ENCODE measurements at regions not wholly inside any gene's neighbourhood (a gene's known extent, or its start where the extent isn't known, plus 50 kb on each side); places are given as distances from the start of the nearest gene placed in this dataset.
"Not testable (repeated sequence)": the region's sequence is repeated elsewhere in the genome, so short reads cannot be mapped to it uniquely, and the experiment has no call there.

DNA sequence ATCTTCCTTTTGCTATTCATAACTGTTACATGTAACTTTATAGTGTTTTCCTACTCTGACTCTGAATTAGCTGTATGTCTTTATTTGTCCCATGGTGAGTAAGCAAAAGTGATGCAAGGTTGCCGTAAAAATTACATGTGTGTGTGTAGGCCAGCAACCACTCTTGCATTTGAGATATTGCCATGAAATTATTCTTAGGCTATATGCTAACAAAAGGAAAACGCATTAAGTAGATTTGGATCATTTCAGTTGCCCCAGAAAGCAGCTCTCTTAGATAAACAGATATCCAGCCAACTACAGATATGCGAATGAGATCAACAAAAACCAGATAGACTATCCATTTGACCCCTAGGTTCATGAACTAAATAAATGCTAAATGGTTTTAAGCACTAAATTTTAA, 73.6 kb downstream of the CYLC2 start:
- DNase-seq = no peak

DNA sequence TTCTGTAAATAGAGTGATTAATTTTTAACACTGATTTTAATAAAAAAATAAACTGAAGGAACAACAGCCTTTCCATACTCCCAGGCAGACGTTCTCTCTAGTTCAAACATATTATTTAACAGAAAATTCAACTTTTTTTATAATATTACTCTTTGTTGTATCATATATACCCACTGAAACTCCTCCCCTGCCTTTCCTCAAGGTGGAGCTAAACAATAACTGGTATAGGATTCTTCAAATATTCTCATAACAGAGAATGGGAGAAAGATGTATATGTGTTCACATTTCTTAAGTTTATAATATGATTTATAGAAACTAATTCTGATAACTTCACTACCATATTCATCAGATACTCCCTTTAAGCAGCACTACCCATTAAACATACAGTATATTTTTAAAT, 83.4 kb downstream of the CYLC2 start:
- DNase-seq = no peak

DNA sequence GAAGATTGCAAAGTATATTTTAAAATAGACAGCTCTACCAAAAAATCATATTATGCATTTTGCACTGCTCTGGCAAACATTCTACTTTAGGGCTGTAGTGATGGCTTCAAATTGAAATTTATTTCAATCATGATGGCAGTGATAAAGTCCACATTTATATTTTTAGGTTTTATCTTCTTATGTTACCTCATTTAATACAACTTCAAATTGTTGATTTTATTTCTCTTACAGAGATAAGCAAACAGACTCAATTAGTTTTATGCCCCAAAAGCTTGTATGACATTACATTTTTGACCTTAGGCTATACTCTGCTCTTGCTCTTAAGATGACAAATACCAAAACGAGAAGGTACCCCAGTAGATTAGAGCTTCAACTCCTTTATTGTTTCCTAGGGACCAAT, 87.4 kb downstream of the CYLC2 start:
- DNase-seq = no peak

DNA sequence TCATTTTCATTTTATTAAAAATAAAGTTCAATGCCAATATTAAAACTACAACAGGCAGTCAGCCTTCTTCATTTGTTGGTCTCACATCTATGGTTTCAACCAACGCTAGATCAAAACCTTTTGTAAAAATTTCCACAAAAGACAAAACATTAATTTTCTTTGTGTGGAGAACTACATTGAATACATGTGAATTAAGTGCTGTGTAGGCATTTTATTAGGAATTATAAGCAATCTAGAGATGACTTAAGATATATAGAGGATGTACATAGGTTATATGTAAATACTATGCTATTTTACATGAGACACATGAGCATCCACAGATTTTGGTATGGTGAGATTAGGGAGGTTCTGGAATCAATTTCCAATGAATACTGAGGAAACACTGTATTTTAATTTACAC, 94.2 kb downstream of the CYLC2 start:
- no peak for DNase-seq

DNA sequence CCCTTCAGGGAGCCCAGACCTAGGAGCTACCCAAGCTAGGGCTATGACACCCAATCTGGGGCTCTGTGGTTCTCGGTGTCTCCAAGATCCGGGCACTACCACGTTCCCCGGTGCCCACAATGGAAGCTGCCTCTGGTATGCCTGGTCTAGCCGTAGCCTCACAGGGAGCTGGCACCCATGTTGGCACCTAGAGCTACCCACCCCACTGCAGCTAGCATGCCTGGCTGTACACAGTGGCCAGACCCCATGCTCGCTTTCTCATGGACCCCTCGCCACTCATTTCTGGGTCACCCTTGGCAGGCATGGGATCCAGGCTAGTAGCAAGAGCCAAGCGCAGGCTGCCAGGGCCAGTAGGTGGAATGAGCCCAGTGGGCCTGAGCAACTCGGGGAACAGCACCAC, 109.0 kb downstream of the CYLC2 start:
- no peak for DNase-seq

DNA sequence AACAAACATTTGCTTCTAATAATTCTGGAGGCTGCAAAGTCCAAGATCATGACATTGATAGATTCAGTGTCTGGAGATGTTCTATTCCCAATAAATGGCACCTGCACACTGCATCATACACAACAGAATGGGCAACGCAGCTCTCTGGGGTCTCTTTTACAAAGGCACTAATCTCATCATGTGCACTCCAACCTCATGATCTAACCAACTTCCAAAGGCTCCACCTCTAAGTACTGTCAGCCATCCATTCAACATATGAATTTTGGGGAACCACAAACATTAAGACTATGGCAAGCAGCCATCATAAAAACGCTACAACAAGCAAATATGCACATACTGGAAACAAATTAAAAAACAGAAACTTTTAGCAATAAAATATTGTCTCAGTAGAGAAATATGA, 121.1 kb downstream of the CYLC2 start:
- no peak for DNase-seq

DNA sequence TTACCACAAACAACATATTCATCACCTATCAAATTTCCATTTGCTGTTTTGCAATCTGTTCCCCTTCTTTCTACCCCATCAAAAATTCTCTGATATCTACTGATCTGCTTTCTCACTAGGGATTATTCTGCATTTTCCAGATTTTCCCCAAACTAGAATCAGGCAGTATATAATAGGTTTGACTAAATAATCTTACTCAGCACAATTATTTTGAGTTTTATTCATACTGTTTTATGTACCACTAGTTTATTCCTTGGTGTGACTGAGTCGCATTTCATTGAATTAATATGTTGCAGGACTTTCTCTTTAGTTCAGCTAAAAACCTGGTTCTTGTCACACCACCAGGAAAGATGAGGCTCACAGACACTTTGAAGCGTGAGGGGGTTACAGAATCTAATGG, 131.4 kb downstream of the CYLC2 start:
- no peak for DNase-seq

DNA sequence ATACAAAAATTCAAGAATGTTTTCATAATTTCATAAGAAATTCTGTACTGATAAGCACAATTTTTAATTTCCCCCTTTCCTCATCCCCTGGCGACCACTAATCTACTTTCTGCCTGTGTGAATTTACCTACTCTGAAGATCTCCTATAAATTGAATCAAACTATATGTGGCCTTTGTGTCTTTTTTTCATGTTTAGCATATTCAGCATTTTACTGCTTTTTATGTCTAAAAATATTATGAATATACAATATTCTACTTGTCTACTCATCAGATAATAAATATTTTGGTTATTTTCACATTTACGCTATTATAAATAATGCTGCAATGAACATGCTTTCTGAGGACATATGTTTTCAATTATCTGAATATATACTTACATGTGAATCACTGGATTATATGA, 144.8 kb downstream of the CYLC2 start:
- no peak for DNase-seq

DNA sequence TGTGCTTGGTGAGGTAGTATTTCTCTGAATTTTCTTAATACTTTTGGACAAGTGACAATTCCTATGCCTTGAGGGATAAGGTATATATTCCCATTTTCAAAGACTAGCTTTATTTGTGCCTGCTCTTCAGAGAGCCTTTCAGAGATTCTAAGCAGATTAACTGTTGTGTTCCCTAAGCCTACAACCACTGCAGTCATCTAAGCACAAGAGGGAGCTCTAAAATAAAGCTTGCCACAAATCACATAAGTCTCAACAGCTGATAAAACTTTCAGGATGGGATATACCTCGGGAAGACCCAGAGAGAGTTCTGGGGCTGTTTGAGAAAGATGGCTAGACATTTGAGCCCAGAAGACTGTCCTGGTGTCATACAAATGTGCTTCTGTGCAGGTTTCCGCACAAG, 157.3 kb downstream of the CYLC2 start:
- no peak for DNase-seq

DNA sequence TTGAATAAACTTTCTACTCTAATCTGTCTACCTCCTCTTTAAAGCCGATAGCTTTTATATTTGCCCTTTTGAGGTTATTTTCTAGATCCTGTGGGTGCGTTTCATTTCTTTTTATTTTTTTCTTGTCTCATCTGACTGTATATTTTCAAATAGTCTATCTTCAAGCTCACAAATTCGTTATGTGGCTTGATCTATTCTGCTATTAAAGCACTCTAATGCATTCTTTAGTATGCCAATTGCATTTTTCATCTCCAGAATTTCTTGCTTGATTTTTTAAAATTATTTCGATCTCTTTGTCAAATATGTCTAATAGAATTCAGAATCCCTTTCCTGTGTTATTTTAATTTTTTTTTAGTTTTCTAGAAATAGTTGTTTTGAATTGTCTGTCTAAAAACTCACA, 172.4 kb downstream of the CYLC2 start:
- no peak for DNase-seq

DNA sequence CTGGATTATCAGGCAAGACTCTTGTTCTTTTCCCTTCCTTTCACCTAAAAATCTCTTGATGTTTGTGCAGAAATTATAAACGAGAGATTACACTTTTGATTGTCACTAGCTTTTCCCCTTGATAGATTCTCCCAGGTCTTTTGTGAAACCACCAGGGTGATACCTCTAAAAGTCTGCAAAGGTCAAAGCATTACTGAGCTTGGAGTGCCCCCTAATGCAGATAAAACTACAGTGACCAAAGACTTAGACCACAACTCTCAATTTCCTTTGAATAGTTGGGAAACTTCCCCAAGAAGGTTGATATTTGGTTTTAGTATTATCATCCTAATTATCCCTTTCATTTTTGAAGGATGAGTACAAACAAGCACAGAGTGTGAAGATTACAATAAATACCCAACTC, 173.1 kb downstream of the CYLC2 start:
- no peak for DNase-seq

DNA sequence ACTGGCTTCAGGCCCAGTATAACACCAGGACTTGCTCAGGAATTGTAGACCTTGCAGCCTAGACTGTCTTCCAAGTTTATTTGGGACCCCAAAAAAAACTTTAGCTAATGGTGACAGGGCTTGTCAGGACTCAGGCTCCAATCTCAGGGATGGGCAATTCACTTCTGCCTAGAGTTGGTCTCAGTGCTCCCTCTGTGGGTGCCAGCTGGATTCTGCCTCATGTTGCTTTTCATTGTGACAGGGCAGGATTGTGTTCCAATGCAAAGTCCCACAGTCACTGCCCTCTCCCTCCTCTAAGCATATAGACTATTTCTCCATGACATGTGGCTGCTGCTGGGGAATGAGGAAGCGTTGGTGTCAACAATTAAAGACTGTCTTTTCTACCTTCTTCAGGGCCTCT, 174.7 kb downstream of the CYLC2 start:
- DNase-seq = no peak

DNA sequence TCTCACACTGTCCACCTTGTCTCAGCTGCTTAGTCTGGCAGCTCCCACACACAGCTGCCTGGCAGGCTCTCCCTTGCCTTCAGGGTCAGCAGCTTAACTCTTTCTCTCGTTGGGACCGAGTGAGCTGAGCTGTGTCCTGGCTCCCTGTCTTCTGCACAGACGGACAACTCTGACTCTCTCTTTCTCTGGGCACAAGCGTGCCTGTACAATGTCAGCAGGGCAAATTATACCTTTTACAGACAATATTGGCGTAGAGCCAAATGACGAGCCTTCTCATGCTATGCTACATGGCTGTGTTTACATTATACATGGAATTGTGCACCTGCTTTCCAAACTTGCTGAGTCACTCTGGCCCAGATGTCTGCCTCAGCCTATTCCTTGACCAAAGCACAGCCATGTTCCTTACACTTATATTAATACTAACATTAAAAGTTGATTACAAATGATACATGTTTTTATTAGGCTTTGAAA, 188.6 kb downstream of the CYLC2 start:
- DNase-seq = no peak

DNA sequence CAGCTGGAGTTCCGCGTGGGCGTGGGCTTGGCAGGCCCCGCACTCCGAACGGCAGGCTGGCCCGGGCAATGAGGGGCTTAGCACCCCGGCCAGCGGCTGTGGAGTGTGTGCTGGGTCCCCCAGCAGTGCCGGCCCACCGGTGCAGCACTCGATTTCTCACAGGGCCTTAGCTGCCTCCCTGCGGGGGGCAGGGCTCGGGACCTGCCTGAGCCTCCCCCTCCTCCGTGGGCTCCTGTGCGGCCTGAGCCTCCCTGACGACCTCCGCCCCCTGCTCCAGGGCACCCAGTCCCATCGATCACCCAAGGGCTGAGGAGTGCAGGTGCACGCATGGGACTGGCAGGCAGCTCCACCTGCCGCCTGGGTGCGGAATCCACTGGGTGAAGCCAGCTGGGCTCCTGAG, 191.8 kb downstream of the CYLC2 start:
- DNase-seq = no peak

DNA sequence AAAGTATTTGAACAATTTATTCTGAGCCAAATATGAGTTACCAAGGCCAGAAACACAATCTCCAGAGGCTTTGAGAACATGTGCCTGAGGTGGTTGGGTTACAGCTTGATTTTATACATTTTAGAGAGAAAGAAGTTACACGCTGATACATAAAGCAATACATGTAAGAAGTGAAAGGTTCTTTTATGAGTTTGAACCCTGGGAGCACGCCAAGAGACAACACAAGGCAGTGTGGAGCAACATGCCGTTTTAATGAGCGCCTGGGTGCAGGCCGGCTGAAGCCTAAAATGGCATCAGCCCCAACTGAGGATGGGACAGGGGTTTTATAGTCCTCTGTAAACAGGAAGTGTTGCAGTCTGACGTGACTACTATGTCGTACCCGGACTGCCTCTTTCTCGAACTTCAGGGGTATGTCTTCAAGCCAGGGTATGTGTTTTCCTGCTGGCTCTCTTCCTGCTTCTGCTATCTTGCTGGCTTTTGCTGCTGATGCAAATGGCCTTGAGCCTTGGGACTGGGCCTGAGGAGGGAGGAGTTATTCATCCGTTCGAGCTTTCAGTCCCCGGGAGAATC, 193.7 kb downstream of the CYLC2 start:
- DNase-seq = no peak

DNA sequence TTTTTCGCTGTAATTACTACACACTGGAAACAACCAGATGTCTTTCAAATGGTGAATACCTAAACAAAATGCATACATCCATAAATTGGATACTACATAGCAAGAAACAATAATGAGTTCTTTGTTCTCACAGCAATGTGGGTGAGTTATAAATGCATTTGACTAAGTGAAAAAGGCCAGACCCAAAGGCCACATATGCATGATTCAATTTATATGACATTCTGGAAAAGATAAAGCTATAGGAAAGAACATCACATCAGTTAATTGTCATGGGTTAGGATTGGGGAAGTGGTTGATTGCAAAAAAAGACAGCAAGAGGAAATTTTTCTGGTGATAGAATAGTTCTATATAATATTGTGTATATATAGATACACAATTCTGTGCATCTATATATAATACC, 198.9 kb downstream of the CYLC2 start:
- DNase-seq = no peak

DNA sequence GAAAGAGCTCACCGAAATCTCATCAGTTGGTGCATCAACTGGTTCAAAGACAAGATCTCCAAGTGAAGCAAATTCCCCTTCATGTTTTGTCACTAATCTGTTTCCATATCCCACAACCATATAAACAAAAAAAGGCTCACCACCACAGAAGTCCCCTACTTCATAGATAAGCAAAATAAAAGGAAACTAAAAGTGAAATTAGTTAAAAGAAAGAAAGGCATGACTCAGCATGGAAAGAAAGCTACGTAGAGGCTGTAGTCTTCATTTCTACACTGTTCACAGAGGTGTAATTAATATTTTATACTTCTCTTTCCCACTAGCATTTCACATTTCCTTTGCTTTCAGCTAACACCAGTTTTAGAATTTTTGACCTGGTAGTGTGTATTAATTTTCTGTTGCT, 208.0 kb downstream of the CYLC2 start:
- DNase-seq = no peak

DNA sequence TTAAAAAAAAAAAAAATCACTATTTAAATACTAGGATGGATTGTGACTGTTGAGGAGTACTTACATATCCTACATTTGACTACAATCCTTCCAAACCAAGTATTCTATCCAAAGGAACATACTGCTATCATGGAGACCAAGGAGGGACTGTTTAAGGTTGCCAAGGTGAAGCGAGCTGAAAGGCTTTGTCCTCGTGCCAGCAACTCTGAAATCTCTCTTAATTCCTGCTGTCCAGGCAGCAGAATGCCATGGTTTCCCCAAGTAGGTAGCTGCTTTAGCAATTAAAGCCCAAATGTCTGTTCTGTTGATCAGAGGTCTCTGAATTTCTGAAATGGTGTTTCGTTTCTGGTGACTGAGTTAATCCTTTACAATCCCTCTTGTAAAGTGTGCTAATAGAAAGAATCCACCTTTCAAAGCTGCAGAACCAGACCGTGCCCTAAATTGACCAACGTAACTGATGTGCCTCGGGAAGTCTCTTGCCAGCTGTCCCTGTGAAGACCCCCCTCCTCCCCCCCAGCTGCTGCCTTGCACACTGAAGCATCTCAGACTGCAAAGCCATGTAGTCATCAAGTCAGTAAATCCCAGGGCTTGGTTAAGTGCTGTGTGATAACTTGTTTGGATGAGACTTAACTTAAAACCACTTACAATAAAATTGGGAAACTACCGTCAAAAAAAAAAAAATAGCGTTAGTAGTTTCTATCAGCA, 210.9 kb downstream of the CYLC2 start:
- DNase-seq = not testable (repeated sequence)

DNA sequence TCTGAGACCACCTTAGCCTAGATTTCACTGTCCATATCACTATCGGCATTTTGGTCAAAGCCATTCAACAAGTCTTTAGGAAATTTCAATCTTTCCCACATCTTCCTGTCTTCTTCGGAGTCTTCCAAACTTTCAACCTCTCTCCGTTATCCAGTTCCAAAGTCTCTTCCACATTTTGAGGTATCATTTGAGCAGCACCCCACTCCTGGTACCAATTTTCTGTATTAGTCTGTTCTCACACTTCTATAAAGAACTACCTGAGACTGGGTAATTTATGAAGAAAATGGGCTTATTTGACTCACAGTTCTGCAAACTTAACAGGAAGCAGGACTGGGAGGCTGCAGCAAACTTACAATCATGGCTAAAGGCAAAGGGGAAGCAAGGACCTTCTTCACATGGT, 215.5 kb downstream of the CYLC2 start:
- no peak for DNase-seq

DNA sequence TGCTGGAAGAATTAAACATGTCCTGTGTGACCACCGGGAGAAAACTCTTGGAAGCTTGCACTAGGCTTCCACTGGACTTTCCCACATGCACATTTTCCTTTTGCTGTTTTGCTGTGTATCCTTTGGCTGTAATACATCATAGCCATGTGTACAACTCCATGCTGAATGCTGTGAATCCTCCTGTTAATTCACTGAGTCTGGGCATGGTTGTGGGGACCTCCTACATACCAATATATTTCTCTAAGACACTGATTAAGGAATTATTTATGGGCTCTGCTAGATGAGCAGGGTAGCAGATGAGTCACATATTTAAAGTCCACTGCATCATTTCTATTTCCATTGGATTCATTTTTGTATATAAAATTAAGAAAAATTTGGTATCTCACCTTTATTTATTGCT, 220.1 kb downstream of the CYLC2 start:
- no peak for DNase-seq

DNA sequence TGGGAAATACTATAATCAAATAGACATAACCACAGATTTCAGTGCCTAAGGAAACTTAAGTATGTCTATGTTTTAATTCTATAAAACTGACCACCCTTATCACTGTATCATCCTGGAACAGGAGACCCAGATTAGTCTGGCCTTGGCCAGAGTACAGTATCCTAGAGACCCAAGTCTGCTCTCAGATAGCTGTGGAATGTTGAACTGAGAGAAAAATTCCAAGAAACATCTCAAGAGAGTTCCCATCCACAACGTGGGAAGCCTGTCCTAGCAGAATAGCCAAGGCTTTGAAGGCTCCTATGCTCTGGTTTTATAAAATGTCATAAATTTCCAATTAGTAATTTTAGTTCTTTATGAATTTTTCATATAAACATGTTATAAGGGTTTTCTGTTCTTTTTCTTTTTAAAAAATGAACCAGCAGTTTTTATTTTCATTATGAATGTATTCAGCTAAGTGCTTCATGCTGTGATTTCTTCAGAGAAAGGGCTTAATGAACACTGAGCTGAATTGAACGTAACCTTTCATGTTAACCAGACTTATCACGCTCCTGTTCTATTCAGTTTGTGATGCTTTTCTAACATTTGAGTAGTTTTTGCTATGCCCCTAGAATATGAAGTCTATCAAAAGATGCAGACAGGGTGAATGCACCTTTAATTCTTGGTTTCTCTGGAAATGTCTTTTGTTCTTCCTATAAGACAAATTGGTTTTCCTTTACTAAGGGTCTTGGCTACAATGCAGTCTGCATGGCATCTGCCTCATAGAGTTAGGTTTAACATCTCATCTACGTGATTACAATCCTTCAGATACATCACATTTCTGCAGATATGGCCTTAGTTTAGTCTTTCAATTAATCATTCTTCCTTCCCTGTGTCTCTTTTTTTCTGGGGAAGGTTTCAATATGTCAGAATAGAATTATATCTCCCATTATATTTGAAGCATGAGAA, 230.8 kb downstream of the CYLC2 start:
- DNase-seq = no peak

DNA sequence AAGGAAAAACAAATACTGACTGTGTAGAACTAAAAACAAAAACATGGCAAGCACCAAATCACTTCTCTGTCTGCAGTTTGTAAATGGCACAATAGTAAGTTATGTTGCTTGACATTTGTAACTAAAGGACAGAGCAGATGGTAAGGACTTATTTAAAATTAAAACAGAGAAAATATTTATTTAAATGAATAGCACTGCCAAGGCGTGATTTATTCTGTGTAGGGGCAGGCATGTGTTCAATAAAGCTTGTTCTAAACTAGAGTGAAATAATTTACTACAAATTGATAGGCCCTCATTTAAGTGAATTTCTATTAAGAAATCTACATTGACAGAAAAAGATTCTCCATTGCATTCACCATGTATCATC, 231.5 kb downstream of the CYLC2 start:
- DNase-seq = no peak

DNA sequence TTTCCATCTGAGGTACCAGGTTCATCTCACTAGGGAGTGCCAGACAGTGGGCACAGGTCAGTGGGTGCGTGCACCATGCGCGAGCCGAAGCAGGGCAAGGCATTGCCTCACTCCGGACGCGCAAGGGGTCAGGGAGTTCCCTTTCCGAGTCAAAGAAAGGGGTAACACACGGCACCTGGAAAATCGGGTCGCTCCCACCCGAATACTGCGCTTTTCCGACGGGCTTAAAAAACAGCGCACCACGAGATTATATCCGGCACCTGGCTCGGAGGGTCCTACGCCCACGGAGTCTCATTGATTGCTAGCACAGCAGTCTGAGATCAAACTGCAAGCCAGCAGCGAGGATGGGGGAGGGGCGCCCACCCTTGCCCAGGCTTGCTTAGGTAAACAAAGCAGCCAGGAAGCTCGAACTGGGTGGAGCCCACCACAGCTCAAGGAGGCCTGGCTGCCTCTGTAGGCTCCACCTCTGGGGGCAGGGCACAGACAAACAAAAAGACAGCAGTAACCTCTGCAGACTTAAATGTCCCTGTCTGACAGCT, 242.5 kb downstream of the CYLC2 start:
- not testable (repeated sequence) for DNase-seq

DNA sequence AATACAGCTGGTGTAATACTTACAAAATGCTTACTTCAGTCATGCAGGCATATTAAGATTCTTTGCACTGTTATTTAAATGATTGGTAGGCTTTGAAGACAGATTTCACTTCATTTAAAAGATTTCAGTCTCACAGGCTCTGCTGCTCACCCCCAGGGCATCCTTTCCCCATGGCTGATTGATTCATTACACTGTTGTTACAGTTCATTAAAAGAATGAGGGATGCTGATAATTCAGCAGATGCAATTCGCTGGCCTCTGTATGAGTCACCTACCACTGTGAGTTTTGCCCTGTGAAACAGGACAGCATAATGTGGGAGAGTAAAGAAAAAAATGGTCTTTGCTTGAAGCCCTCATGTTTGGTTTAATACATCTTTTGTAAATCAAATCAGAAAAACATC, 246.9 kb downstream of the CYLC2 start:
- no peak for DNase-seq
